ENCODE measurements at regions not wholly inside any gene's neighbourhood (a gene's known extent, or its start where the extent isn't known, plus 50 kb on each side); places are given as distances from the start of the nearest gene placed in this dataset.

- intact Hi-C loops (cut with micrococcal nuclease; ENCODE audit: unreplicated experiment): no loop called here
- BruUV-seq (replicated peaks): no TSS peak
- CTCF ChIA-PET: no interaction called here
Measured at GRCh38 chr13:107066355-107066754, 498.4 kb upstream of the ARGLU1 start.

DNA sequence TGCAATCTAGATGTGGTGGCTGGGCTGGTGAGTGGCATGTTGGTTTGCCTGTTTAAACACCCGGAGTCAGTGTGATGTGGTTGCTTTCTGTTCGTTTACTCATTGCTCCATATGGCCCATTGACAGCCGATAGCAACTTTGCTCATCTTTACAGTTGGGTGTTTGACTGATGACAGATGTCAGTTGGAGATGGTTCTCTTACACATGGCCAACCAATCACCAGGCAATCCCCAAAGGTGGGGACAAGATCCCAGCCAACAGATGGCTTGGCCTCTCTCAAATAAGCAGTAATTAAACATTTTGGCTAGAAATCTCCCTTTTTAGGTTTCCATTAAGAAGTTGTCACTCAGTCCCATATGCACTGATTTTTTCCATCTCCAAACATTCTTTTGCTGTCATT is 497.1 kb upstream of the ARGLU1 start:
- Histone ChIP-seq H3K36me3 (ENCODE audit: insufficient read depth, low read length, poor library complexity, severe bottlenecking) (no peaks in the 10 kb centered on the region), H3K27me3 (replicated peaks; ENCODE audit: insufficient read depth, low read depth, low read length, poor library complexity) (peaks cover 26% of the 10 kb centered on the region), H3K9me3 (ENCODE audit: low read depth, low read length, poor library complexity, severe bottlenecking) (no peaks in the 10 kb centered on the region), H3K4me1 (ENCODE audit: insufficient read depth, low read length, poor library complexity, severe bottlenecking) (no peaks in the 10 kb centered on the region), H3K4me3 (ENCODE audit: low read depth, low read length, poor library complexity, severe bottlenecking) (no peak overlapping the region), H3K27ac (ENCODE audit: low read depth, low read length, poor library complexity, severe bottlenecking) (no peak overlapping the region)
- CTCF ChIA-PET: no interaction called here
- BruUV-seq (replicated peaks): no TSS peak
- POLR2A ChIA-PET (ENCODE audit: low non-redundant PET): interaction anchor here (0.6 kb wide), 1 partner anchor 404 kb away, joined by 4 read pairs; no protein-coding TSS in a partner anchor
- intact Hi-C loops (cut with micrococcal nuclease; ENCODE audit: unreplicated experiment): no loop called here
- no peak for DNase-seq (ENCODE audit: low spot score)
- TF ChIP-seq, protein P1, sequence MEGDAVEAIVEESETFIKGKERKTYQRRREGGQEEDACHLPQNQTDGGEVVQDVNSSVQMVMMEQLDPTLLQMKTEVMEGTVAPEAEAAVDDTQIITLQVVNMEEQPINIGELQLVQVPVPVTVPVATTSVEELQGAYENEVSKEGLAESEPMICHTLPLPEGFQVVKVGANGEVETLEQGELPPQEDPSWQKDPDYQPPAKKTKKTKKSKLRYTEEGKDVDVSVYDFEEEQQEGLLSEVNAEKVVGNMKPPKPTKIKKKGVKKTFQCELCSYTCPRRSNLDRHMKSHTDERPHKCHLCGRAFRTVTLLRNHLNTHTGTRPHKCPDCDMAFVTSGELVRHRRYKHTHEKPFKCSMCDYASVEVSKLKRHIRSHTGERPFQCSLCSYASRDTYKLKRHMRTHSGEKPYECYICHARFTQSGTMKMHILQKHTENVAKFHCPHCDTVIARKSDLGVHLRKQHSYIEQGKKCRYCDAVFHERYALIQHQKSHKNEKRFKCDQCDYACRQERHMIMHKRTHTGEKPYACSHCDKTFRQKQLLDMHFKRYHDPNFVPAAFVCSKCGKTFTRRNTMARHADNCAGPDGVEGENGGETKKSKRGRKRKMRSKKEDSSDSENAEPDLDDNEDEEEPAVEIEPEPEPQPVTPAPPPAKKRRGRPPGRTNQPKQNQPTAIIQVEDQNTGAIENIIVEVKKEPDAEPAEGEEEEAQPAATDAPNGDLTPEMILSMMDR (conservative IDR thresholded peaks at IDR 0.05; ENCODE audit: low read depth, low read length): no peak
- TF ChIP-seq EZH2 (IDR thresholded peaks at IDR 0.05; ENCODE audit: borderline replicate concordance, low read depth, low read length, poor library complexity, severe bottlenecking): no peak

More at GRCh38 chr13:107066355-107066754, 498.4 kb upstream of the ARGLU1 start:
- Histone ChIP-seq H3K27ac (ENCODE audit: low read depth, low read length, poor library complexity, severe bottlenecking) (no peak overlapping the region), H3K4me3 (ENCODE audit: low read depth, low read length, poor library complexity, severe bottlenecking) (no peak overlapping the region), H3K9me3 (ENCODE audit: low read depth, low read length, poor library complexity, severe bottlenecking) (no peaks in the 10 kb centered on the region), H3K36me3 (ENCODE audit: insufficient read depth, low read length, poor library complexity, severe bottlenecking) (no peaks in the 10 kb centered on the region), H3K27me3 (replicated peaks; ENCODE audit: insufficient read depth, low read depth, low read length, poor library complexity) (peaks cover 27% of the 10 kb centered on the region), H3K4me1 (ENCODE audit: insufficient read depth, low read length, poor library complexity, severe bottlenecking) (no peaks in the 10 kb centered on the region)
- TF ChIP-seq, protein P1 (conservative IDR thresholded peaks at IDR 0.05; ENCODE audit: low read depth, low read length): no peak
- TF ChIP-seq EZH2 (IDR thresholded peaks at IDR 0.05; ENCODE audit: borderline replicate concordance, low read depth, low read length, poor library complexity, severe bottlenecking): no peak
- POLR2A ChIA-PET (ENCODE audit: low non-redundant PET): no interaction called here
- DNase-seq (ENCODE audit: low spot score): no peak

DNA sequence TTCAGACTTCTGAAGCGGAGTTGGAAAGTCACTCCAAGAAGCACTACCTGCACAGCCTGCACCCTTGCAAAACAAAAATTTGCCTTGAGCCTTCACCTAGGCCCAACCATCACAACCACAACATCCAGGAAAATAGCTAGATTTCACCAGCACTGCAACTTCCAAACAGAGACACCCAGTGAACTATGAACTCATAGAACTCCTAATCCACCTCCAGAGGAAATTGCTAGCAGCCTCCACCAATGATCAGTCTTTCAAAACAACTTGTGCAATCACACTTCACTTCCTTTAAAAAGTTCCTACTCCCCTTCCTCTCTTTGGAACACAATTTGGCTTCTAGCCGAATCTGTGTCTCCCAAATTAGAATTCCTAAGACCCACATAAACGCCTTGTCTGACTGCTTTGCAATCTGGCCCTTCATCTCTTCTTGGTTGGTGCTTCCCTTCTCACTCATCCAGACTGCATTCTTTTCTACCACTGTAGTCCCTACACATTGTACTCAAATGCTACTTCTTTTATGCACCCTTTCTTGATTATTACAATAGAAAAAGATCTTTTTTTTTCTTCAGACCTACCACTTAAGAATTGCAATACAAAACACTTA is 489.2 kb upstream of the ARGLU1 start:
- TF ChIP-seq, protein P1 (conservative IDR thresholded peaks at IDR 0.05; ENCODE audit: low read depth, low read length): no peak
- TF ChIP-seq EZH2 (IDR thresholded peaks at IDR 0.05; ENCODE audit: borderline replicate concordance, low read depth, low read length, poor library complexity, severe bottlenecking): no peak
- Histone ChIP-seq H3K36me3 (ENCODE audit: insufficient read depth, low read length, poor library complexity, severe bottlenecking) (no peaks in the 10 kb centered on the region), H3K9me3 (ENCODE audit: low read depth, low read length, poor library complexity, severe bottlenecking) (no peaks in the 10 kb centered on the region), H3K4me1 (ENCODE audit: insufficient read depth, low read length, poor library complexity, severe bottlenecking) (no peaks in the 10 kb centered on the region), H3K4me3 (ENCODE audit: low read depth, low read length, poor library complexity, severe bottlenecking) (no peak overlapping the region), H3K27ac (ENCODE audit: low read depth, low read length, poor library complexity, severe bottlenecking) (no peak overlapping the region), H3K27me3 (replicated peaks; ENCODE audit: insufficient read depth, low read depth, low read length, poor library complexity) (peaks cover 5% of the 10 kb centered on the region)
- no peak for DNase-seq (ENCODE audit: low spot score)
- CTCF ChIA-PET: no interaction called here
- POLR2A ChIA-PET (ENCODE audit: low non-redundant PET): no interaction called here
- intact Hi-C loops (cut with micrococcal nuclease; ENCODE audit: unreplicated experiment): no loop called here
- no TSS peak for BruUV-seq (replicated peaks)

Data from A673 (cell line).